ENCODE measurements at regions not wholly inside any gene's neighbourhood (a gene's known extent, or its start where the extent isn't known, plus 50 kb on each side); places are given as distances from the start of the nearest gene placed in this dataset.

DNA sequence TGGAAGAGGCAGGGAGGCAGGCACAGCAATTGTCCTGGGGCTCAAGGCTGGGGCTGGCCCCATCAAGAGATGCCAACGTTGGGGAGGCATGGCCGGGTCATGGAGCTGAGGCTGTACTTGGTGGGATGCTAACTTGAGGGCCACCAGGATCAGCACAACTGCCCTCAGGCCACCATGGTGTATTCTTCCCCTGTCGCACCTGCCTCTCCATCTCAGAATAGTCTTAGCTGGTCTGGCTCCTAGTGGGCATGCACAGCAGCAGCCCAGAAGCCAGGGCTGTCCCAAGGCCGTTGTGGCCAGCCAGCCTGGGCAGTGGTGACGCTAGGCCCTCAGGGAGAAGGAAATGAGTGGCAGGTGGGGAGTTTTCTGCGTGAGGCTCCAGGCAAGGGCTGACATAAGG is 91.3 kb downstream of the DHCR7 start:
- no peak for DNase-seq (ENCODE audit: low spot score)

DNA sequence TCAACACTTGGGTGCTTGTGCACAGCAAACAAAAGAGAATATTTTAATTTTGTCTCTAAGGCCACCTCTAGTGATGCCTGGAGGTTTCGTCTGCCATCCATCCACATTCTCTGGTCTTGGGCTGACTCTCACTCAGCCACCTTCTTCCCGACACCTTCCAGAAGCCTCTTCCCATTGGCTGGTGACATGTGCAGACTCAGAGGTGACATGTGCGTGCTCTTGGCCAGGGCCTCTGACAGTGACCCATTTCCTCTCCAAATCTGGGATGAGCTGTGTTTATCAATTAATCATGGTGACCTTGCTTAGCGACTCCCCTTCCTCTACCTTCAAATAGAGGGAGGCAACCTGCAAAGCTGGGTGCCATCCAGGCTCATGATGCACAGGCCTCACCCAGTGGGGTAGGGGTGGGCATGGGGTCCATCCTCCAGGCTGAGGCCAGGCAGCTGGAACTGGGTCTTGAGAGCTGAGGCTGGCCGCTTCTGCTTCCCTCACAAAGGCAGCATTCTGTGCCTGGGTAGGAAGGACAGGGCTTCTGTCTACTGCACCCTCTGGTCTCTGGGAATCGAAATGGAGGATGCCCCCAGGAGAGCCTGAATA is 91.8 kb downstream of the DHCR7 start:
- DNase-seq (ENCODE audit: low spot score) = no peak

DNA sequence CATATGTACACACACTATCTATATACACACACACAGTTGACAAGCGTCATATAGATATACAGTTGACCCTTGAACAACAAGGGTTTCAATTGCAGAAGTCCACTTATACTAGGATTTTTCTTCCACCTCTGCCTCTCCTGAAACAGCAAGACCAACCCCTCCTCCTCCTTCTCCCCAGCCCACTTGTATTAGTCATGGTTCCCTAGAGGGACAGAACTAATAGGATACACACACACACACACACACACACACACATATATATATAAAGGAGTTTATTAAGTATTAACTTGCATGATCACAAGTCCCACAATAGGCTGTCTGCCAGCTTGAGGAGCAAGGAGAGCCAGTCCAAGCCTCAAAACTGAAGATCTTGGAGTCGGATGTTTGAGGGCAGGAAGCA is 92.9 kb downstream of the DHCR7 start:
- DNase-seq (ENCODE audit: low spot score) = no peak

DNA sequence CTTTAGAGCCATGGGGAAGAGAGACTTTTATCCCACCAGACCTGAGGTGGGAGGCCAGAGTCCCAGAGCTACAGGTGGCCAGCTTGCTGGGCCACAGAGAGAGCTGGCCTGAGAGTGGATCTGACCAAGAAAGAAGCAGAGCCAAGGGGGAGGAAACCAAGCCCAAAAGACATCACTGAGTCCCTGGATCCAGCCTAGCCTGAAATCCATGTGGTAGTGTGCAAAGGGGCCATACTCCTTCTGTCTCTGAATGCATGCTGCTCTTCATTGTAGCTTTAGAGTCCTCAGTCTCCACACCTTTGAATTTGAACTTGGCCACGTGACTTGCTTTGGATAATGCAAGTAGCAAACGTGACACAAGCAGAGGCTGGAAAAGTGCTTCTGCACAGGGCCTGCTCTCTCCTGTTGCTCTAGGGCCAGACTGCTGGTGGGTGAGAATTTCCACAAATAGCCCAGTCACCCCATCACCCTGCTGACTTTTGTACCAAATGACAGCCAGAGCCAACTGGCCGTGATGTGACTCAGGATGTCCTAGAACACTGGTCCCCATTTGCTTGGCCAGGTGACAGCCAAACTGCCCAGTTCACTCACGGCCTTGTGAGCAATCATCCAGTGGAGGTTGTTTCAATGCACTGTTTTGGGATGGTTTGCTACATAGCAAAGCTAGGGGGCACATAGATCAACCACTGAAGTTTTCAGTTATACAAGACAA is 93.6 kb downstream of the DHCR7 start:
- no peak for DNase-seq (ENCODE audit: low spot score)

DNA sequence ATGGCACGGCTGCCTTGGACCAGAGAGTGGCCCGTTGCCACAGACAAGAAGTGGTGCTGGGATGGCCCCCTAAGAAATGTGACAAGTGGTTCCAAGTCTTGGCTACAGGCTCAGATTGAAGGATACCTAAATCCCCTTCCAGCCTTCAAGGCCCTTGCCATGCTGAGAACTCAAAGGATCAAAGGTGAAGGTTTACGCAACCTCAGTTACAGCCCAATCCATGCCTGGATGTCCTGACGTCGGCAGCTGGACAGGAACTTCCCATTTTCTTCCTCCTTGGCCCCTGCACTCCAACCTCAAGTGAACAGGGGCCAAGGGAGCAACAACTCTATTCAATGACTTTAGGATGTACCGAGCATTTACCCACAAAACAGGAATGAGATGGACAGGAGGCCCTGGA is 95.4 kb downstream of the DHCR7 start:
- DNase-seq (ENCODE audit: low spot score) = no peak

DNA sequence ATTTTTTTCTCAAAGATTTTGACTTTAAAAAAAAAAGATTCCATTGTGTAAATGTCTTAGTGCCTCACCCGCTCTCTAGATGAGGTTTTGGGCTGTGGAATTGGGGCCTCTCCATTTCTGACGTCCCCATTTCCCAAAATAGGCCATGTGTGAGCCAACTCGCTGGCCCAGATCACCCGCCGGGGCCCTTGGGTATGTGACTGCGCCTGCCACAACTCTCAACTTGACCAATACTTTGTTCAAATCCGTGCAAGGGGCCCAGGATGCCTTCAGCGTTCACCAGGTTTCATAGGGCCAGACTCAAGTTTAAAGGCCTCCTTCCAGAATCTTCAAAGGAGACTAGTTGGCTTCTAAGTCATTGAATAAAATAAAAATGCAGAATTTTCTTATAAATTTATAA is 96.0 kb downstream of the DHCR7 start:
- no peak for DNase-seq (ENCODE audit: low spot score)

DNA sequence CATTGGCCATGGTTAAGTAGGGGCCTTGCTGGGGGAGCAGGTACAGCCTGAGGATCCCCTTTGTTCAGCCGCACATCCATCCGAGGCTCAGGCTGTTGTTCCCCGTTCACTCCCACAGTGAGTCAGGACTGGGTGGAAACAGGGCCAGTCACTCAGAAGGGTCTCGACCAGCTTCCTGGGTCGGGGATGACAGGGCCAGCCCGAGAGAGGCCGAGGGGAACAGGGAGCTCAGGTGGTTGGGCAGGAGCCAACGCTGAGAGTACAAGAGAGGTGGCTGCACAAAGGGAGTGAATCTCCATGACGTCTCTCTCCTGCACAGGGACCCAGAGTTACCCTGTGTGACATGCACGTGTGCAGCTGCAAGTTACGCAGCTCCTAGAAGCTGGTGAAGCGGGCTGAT is 97.2 kb upstream of the SHANK2 start:
- no peak for DNase-seq (ENCODE audit: low spot score)

DNA sequence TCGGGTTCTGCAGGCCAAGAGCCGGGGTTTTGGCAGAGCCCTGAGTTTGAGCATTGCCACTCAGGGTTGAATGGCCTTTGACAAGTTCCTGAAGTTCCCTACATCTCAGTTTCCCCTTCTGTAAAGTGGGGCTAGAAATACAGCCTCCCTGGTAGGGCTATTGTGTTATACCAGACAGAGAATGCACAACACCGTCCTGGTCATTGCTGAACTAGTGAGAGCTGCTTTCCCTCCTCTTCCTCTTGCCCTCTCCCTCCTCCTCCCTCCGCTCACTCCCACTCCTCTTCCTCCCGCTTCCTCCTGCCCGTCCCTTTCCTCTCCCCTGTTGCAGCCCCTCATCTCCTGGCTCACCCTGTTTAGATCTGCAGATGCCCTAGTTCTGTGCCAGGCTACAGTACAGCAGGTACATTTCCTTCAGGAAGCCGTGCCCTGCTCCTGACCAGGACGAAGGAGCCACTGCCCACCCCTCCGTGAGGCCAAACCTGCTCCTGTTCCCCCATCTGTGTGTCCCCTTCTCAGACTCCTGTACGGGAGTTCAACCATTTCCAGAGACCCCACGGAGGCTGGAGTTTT is 91.5 kb upstream of the SHANK2 start:
- DNase-seq (ENCODE audit: low spot score) = no peak

DNA sequence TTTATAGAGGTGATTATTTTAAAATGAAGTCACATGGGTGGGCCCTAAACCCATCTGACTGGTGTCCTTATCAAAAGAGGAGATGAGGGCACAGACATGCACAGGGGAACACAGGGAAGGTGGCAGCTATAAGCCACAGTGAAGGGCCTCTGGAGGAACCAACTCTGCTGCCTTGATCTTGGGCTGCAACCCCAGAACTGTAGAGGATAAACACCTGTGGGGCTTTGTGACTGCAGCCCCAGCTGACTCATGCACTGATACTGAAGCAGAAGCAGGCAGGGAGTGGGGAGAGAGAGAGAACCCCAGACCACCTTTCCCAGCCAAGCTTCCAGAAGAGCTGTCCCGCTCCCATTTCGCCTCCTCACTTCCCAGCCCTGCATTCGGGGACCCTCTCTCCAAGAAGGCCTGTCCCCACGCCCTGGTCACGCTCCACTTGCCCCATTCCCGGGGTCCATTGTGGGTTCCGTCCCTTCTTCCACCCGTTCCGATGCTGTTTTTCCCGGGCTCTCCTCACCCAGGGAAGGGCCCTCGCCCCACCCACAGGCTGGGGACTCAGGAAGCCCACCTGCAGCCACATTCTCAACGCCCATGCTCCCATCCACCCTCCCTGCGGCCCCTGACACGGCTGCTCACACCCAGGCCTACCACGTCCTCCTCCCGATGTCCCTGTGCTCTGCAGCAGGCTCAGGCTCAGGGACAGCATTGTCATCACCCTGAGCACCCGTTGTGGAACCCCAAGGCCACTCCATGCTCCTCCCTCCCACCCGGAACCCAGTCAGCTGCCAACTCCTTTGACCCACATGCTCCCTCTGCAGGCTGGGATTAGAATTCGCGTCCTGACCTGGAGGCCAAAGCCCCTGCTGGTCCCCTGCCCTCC is 90.8 kb upstream of the SHANK2 start:
- peak; percentile 51 for DNase-seq (ENCODE audit: low spot score)

DNA sequence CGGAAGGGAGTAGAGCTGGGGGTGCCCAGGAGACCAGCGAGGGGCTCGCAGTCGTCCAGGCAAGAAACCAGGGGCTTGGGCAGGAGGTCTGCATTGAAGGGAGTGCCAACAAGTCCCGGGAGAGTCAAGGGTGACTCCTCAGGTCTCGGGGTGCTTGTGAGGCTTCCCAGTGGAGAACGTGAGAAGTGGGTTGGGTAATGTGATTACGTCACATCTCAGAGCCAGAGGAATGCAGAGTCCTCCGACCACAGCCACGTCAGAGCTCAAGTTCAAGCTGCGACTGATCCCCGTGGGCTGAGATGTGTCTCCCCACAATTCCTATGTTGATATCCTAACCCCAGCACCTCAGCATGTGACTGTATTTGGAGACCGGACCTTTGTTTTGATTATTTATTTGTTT is 89.7 kb upstream of the SHANK2 start:
- DNase-seq (ENCODE audit: low spot score) = no peak

DNA sequence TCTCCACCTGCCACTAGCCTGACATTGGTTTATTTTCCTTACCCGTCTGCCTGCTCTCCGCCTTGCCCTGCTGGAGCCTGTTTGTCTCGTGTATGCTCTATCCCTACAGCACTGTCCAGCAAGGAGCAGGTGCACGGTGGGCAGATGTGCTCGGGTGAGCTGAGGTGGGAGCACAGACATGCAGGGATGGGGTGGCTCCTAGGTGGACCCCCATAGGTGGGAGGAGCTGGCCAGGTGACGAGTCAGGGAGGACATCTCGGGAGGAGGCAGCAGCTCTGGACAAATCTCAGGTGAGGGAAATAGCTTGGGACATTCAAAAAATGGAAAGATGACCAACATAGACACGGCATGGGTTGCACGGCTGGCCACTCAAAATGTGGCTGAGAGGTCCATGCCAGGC is 89.2 kb upstream of the SHANK2 start:
- no peak for DNase-seq (ENCODE audit: low spot score)

DNA sequence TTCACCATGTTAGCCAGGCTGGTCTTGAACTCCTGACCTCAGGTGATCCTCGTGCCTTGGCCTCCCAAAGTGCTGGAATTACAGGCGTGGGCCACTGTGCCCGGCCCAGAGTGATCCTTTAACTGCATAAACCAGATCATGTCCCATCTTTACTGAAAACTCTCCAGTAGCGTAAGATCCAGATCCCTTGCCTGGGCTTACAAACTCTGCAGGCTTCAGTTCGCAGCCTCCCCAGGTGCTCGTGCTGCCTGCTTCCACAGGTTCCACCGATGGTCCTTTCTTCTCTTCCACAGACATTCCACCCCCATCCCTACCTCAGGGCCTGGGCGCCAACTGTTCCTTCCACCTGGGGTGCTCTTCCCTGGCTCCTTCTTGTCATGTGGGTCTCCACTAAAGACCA is 88.8 kb upstream of the SHANK2 start:
- no peak for DNase-seq (ENCODE audit: low spot score)

DNA sequence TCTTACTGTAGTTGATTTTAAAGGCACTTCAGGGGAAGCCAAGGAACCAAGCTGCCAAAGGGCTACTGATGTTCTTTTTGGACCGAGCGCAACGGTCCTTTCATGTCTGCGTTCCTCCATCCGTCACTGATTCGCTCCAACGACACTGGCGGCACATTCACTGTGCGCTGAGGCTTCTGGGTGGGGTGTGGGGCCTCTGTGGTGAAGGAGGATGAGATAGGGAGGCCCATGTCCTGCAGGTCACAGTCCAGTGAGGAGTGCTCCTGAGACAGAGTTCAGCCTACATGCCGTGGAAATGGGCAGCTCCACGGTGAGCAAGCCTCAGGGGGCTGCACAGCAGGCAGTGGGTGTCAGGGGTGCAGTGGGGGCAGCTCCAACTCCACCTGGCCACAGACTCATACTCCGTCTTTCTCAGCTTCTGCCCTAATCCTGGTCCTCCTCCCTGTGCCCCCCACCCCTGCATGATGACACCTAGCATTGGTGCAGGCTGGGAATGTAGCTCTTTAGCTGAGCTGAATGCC is 87.8 kb upstream of the SHANK2 start:
- DNase-seq (ENCODE audit: low spot score) = no peak

DNA sequence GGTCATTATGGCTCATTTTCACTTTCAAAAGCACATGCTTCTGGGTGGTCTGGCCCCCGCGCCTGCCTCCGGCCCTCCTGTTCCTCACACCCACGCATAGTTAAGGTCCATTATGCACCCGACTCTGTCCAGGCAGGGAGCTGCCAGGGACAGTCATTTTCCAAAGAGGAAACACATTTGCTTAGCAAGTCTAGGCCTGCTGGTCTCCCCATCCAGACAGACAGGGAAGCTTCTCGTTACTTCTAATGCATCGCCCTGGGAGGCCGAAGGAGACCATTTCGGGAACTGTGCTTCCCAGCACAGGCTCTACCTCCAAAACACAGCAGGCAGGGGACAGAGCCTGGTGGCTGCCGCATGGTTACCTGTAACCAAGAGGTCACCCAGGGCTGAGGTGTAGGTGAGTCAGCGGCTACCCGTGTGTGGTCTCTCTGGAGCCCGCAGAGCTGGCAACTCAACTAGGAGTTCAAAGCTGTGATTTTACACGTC is 87.1 kb upstream of the SHANK2 start:
- no peak for DNase-seq (ENCODE audit: low spot score)

DNA sequence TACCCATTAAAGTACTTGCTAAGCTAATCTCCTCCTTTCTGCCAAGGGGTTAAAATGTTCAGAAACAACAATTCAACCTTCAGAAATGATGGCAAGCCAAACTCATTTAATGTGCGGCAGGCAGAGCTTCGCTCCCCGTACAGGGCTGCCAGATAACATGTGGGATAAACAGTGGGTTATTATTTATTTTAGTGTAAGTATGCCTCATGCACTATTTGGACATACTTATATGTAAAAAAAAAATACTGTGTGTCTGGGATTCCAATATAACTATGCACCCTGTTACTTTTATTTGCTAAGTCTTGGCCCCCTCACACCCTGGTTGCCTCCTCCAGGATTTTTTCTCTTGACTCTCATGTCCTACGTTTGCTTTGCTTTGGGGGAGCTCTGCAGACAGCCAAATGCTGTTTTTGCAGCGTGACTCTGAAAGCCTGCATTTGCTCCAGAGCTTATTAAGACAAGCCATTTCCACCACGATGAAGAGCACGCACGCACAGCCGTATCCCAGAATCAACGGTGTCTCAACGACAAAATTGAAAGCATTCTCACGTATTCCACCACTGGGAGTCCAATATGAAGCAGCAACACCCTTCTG is 86.5 kb upstream of the SHANK2 start:
- no peak for DNase-seq (ENCODE audit: low spot score)

DNA sequence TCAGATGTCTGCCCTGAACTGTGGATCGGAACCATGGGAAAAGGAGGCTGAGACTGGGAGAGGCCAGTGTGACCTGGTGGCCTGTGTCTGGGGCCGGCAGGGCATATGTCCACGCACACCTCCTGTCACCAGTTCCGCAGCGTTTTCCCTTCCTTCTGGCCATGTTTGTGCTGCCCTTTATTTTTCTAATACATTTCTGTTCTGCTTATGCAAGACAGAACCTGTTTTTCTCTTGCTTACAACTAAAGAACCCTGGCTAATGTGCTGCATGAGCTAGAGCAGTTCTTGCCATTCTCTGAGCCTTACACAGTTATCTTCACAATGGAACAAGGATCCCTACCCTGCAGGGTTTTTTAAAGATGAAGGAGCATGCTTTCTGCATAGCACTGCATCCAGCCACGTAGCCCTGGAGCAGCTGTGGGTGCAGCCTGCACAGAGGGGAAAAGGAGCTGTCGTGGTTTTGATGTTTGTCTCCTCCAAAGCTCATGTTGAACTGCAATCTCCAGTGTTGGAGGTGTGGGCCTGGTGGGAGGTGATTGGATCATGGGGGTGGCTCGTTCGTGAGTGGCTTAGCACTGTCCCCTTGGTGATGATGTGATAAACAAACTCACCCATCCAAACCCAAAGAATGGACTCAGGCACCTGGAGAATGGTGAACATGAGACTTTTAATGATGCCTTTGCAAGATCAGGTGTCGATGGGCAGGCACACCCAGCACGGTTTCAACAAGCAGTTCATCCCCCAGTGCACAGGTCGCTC is 84.8 kb upstream of the SHANK2 start:
- DNase-seq (ENCODE audit: low spot score) = no peak

DNA sequence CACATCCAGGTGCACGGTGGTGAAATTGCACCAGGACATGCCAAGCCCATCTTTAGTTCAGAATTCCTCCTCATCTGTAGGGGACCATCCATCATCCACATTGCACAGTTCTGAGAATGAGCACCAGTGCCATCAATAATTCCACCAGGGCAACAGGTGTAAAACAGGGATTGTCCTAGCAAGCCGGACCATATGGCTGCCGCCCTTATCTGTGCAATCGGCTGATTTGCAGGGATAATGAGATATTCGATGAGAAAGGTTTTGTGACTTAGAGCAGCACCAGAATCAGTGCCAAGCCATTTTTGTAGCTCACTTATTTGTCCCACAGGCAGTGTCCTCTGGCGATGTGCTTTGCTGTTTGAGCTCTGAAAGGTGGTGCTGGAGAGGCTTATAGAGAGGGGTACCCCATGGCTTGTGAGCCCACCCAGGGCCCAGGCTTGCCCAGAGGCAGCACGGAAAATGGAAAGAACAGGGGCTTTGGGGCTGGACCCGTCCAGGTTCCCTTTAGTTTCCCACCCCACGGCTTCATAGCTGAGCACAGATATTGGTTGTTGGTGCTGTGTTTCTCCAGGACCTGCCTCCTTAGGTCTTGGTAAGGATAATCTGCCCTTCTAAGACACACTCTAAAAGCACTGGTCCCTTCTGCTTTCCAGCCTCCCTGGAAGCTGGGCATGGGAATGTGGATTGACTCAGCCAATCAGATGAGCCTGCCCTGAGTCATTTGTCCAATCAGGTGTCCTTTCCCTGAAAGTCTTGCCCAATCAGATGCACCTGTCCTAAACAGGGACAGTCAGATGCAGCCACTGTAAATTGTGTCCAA is 84.0 kb upstream of the SHANK2 start:
- DNase-seq (ENCODE audit: low spot score) = no peak

DNA sequence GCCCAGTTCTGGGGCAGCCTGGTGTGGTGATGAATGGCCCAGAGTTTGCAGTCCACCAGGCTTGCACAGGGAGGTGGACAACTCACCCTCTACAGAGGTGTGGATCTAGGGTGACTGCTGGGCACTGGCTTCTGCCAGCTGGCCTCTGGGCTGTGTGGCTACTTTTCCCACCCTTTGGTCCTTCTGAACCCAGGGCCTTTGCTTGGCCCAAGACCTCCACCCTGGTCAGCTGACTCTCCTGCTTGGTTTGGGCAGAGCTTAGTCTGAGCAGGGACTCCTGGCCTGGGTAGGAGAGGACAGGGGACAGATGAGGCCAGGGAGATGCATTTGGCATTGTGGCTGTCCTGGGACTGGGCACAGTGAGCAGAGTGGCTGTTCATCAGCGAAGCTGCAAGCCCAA is 83.0 kb upstream of the SHANK2 start:
- no peak for DNase-seq (ENCODE audit: low spot score)

DNA sequence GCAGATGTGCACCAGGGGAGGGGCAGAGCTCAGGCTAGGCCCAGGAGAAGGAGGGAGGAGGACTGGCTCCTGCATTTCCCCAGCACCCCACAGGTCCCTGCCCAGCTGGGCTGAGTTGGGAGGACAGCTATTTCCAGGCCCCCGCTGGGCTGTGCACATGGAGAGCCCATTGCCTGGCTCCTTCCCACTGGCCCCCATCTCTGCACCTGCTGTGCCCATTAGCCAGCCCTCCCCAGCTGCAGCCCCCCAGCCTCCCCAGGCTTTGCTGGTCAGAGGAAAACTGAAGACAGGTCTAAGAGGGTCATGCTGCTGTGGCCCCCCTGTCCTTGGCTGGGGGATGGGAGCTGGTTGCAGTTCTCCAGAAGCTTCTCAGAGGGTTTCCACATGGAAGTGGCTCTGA is 81.8 kb upstream of the SHANK2 start:
- DNase-seq (ENCODE audit: low spot score) = no peak

DNA sequence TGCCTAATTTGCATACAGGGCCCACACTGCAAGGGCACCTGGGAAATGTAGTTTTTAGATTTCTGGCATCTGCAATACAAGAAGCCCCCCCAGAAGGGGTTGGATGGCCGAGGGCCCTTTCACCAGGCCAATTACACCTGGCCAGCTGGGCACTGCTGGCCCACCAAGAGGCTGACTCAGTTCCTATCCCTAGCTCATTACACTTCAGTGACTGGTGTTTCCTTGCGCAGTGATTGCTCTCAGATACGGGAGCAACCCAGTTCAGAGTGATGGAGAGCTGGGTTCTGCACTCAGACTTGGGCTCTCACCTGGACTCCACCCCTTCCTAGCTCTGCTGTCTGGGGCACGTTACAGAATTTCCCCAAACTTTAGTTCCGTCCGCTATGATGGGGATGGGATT is 81.1 kb upstream of the SHANK2 start:
- DNase-seq (ENCODE audit: low spot score) = no peak

Measured in SW480 (cell line).